Liver (tissue), 3 donors: ENCODE measurements at regions not wholly inside any gene's neighbourhood (a gene's known extent, or its start where the extent isn't known, plus 50 kb on each side); places are given as distances from the start of the nearest gene placed in this dataset.

Experiments used
- CTCF ChIP-seq: fragments of 150-350 bp; IDR thresholded peaks from 2 replicates; pipeline ENCODE4 v1.5.1; 2017; ENCODE audit warnings: improper control_type of control experiment, low read depth, low read length; ENCODE audit not compliant: missing input control
- EGR1 ChIP-seq, 2 donors: IDR thresholded peaks; 2 replicates each; pipeline ENCODE4 v1.6.1; 2016 to 2018; ENCODE audit warnings: antibody characterized with exemption in 2 of 2, low read depth in 2 of 2
- TAF1 ChIP-seq: conservative IDR thresholded peaks from 2 replicates; pipeline ENCODE4 v1.6.1; 2016; ENCODE audit warnings: antibody characterized with exemption, mild to moderate bottlenecking
- TF ChIP-seq, protein P1 (sequence below): IDR thresholded peaks from 2 replicates; pipeline ENCODE4 v1.6.1; 2016; ENCODE audit warnings: antibody characterized with exemption, mild to moderate bottlenecking
- TF ChIP-seq, protein P2 (sequence below): IDR thresholded peaks from 2 replicates; pipeline ENCODE4 v1.6.1; 2016; ENCODE audit warnings: antibody characterized with exemption
- donor health status: healthy.
- donor health status: healthy.

GRCh38 chr3:153885359-153885758 is 235.8 kb upstream of the ARHGEF26 start:
- TF ChIP-seq CTCF = no peak
- TF ChIP-seq, protein P1, sequence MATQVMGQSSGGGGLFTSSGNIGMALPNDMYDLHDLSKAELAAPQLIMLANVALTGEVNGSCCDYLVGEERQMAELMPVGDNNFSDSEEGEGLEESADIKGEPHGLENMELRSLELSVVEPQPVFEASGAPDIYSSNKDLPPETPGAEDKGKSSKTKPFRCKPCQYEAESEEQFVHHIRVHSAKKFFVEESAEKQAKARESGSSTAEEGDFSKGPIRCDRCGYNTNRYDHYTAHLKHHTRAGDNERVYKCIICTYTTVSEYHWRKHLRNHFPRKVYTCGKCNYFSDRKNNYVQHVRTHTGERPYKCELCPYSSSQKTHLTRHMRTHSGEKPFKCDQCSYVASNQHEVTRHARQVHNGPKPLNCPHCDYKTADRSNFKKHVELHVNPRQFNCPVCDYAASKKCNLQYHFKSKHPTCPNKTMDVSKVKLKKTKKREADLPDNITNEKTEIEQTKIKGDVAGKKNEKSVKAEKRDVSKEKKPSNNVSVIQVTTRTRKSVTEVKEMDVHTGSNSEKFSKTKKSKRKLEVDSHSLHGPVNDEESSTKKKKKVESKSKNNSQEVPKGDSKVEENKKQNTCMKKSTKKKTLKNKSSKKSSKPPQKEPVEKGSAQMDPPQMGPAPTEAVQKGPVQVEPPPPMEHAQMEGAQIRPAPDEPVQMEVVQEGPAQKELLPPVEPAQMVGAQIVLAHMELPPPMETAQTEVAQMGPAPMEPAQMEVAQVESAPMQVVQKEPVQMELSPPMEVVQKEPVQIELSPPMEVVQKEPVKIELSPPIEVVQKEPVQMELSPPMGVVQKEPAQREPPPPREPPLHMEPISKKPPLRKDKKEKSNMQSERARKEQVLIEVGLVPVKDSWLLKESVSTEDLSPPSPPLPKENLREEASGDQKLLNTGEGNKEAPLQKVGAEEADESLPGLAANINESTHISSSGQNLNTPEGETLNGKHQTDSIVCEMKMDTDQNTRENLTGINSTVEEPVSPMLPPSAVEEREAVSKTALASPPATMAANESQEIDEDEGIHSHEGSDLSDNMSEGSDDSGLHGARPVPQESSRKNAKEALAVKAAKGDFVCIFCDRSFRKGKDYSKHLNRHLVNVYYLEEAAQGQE = no peak
- TF ChIP-seq EGR1 (IDR thresholded peaks at IDR 0.05; ENCODE audit: low read depth in 2 of 2) = no peak
- no peak for TF ChIP-seq TAF1
- TF ChIP-seq, protein P2, sequence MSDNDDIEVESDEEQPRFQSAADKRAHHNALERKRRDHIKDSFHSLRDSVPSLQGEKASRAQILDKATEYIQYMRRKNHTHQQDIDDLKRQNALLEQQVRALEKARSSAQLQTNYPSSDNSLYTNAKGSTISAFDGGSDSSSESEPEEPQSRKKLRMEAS = no peak
